EH (cell line): ENCODE measurements at regions not wholly inside any gene's neighbourhood (a gene's known extent, or its start where the extent isn't known, plus 50 kb on each side); places are given as distances from the start of the nearest gene placed in this dataset.

Source experiments
- DNase-seq: peaks from one replicate; pipeline ENCODE4 v3.0.0-alpha.2; 2015; ENCODE audit warnings: low read depth

DNA sequence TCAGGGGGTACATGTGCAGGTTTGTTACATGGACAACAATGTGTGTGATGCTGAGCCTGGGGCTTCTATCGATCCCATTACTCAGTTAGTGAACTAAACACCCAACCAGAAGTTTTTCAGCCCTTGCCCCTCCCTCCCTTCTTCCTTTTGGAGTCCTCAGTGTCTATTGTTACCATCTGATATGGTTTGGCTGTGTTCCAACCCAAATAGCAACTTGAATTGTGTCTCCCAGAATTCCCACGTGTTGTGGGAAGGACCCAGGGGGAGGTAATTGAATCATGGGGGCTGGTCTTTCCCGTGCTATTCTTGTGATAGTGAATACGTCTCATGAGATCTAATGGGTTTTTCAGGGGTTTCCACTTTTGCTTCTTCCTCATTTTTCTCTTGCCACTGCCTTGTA, 186.3 kb downstream of the AEBP2 start:
- peak; percentile 62 for DNase-seq

GRCh38 chr12:19627719-19628118, 188.4 kb downstream of the AEBP2 start:
- DNase-seq, result no peak

DNA sequence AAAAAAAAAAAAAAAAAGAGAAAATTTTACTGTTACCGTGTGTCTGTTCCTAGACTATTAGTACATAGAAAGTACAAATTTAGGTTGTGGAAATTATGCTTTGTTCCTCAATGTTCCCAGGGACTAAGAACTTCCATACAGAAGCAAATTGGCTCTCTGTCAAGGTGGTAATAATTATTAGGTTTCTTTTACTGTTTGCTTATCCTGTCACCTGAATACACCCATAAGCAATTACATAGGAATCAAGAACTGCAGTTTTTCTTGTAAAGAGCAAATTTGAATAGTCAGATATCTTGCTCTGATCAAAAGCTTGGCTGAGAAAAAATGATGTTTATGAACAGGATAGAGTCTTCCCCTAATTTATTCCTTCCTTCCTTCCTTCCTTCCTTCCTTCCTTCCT, 191.2 kb downstream of the AEBP2 start:
- DNase-seq, result no peak

GRCh38 chr12:19633194-19633593, 193.9 kb downstream of the AEBP2 start:
- DNase-seq, result no peak

GRCh38 chr12:19633641-19634040, 194.3 kb downstream of the AEBP2 start:
- no peak for DNase-seq

- no peak for DNase-seq
Measured at GRCh38 chr12:19639781-19640415, 200.6 kb downstream of the AEBP2 start.

GRCh38 chr12:19641235-19642080, 202.2 kb downstream of the AEBP2 start:
- peak; percentile 79 for DNase-seq

GRCh38 chr12:19642345-19642744, 203.1 kb downstream of the AEBP2 start:
- no peak for DNase-seq

DNA sequence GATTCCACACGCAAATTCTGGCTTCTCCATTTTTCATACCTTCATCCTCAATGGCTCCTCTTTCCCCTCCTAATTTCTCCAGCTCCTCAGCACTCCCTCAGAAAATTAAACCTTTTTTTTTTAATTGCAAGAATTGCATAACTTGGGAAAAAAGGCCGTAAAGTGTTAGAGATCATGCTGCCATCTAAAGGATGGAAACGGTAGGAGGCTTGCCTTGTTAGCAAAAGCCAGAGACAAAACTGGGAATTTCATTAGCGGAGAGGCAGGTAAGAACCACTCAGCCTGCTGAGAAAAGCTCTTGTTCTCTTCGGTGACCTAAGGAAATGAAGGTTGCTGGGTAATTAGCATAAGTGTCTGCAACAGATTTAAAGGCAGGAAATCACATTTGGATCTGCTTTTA, 204.3 kb downstream of the AEBP2 start:
- DNase-seq, result peak; percentile 72

- DNase-seq, result no peak
Measured at GRCh38 chr12:19644571-19644970, 205.3 kb downstream of the AEBP2 start.

GRCh38 chr12:19645823-19646222, 206.5 kb downstream of the AEBP2 start:
- DNase-seq, result no peak

GRCh38 chr12:19646599-19646998, 207.3 kb downstream of the AEBP2 start:
- DNase-seq, result peak; percentile 21

- peak; percentile 70 for DNase-seq
Measured at GRCh38 chr12:19647806-19648556, 208.7 kb downstream of the AEBP2 start.

DNA sequence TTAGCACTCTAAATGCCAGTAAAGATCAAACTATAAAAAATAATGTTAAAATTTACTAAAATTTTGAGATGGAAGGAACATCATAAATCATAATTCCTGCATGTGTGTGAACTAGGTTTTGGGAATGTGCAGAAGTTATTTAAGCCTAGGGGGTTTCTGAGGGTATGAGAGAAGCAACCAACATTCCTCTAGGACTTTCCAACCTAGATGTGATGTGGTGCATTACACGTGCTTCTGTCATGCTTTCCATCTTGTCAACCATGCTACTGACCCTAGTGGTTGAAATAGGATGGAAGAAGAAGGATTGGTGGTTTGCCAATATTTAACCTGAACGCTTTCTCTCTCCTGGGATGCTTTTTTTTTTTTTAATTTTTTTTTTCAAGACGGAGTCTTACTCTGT, 209.3 kb downstream of the AEBP2 start:
- DNase-seq, result peak; percentile 32

GRCh38 chr12:19652386-19652785, 213.1 kb downstream of the AEBP2 start:
- peak; percentile 86 for DNase-seq

GRCh38 chr12:19654650-19655376, 215.5 kb downstream of the AEBP2 start:
- peak; percentile 97 for DNase-seq

GRCh38 chr12:19657118-19657731, 217.9 kb downstream of the AEBP2 start:
- peak; percentile 73 for DNase-seq

GRCh38 chr12:19657732-19658130, 218.4 kb downstream of the AEBP2 start:
- DNase-seq, result no peak

DNA sequence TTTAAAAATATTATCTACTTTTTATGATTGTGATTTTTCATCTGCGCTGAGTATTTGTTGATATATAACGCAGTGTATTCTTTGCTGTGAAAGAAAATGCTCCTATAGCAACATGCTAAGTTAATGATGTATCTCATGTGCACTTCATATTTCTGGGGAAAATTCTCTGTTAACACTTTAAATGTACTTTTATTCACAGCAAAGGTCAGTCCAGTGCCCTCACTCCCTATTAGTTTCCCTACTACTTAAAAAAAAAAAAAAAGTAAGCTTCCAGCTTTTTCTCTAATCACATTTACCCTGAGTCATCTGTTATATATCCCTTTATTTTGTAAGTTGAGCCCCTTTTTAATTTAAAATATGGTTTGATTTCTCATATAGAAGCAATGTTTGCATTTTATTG, 219.8 kb downstream of the AEBP2 start:
- no peak for DNase-seq

GRCh38 chr12:19659501-19659900, 220.2 kb downstream of the AEBP2 start:
- DNase-seq, result no peak

GRCh38 chr12:19665121-19665900, 226.0 kb downstream of the AEBP2 start:
- DNase-seq, result no peak
